Cerebellar cortex (tissue), 1 donor: ENCODE measurements at regions not wholly inside any gene's neighbourhood (a gene's known extent, or its start where the extent isn't known, plus 50 kb on each side); places are given as distances from the start of the nearest gene placed in this dataset.
"Not testable (repeated sequence)": the region's sequence is repeated elsewhere in the genome, so short reads cannot be mapped to it uniquely, and the experiment has no call there.

Source experiments
- DNase-seq: peaks from one replicate; pipeline ENCODE4 v3.0.0-alpha.2; 2015; ENCODE audit warnings: low spot score

DNA sequence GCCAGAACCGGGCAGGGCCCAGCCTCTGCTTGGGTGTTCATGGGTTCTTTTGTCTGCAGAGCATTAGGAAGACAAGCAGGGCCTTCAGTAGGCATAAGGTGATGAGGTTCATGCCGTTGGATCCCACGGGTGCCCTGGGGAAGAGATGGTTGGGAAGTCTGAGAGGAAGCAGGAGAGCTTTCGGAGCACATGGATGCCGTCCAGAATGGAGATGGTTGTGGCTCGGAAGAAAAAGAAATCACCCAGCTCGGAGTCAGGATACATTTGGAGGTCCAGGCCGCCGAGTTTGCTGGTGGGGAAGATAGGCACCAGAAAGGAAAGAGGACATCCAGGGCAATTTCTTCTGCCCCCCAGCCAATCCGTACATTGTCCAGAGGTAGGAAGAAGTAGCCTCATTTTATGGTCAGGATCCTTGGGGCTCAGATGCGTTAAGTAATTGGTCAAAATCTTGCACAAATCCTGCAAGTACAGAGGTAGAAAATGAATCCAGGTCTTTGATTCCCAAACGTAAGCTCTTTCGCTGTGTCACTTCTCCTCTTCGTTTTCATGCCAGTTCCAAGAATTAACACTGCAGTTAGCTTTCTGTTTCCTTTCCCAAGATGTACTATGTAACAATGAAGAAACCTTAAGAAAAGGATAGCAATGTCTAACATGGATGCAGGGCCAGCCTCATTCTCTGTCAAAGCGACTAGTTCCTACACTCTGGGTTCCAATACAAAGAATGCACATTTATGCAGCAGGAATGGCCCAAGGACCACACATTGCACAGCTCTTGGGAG is 147.8 kb upstream of the KLF6 start:
- no peak for DNase-seq

GRCh38 chr10:3931901-3932300 is 146.9 kb upstream of the KLF6 start:
- DNase-seq: no peak

- DNase-seq: no peak
These were observed 146.2 kb upstream of the KLF6 start for GRCh38 chr10:3931224-3931623.

DNA sequence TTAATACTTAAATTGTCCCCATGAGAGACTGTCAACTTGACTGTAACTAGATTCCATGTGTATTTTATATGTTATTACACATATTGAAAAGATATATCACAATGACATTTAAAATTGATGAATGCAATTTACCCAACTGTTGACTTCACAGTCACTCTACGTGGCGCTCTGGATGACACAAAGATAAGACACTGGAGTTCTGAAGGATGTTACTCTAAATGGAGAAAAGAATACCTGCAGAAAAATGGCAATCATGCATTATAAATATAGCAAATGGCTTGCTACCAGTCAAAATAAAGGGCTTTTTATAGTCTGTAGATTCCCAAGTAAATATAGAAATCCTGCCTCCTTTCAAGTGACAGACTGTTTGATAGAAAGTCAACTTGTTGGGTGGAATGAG is 143.6 kb upstream of the KLF6 start:
- no peak for DNase-seq

DNA sequence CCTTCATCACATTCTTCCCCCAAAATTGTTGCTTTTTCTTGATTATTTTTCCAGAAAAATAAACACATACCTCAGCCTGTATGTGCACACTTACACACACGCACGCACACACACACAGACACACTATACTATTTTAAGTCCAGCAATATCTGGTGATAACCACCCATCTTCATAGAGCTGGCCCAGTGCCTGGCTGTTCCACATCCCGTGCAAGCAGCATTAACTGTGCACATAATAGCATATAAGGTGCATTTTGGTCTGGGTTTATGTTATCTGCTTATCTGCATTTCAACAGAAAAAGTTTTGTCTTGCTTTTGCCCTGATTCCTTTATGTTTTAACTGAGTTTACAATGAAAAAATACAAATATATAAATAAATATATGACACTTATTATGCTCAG is 143.1 kb upstream of the KLF6 start:
- no peak for DNase-seq

DNA sequence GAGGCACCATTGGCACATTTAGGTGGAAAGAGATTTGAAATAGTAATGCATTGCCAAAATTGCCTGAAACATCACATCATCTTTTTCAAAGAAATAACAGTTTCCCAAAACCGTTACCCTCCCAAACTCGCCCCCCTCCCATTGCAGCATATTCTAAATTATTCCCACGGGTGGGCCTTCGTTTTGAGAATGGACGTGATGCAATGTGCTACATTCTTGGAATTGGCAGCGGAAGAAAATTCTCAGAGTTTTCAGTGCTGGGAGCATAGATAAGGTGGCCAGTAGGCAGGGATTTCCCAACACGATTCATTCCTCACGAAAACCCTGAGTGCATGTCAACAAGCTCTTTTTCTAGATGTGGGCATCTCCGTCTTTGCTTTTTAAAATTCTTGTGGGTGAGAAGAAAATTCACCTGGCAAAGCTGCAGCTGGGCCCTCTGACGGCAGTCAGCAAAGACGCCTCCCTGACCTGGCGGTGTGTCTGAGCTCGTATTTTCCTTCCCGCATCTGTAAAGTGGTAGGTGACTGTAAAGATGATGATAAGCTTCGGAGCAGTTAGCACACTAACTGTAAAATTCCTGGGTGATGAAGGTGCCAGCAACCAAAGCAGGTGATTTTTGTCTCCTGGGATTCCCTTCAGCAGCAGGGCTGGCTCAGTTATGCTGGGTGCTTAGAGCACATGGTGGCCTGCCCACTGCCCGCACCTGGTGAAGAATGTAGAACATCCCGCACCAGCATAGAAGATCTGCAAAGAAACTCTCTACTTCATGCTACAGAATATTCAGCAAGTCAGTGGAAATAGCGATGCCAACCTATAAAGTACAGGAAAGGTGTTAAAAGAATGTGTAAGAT is 141.9 kb upstream of the KLF6 start:
- no peak for DNase-seq

DNA sequence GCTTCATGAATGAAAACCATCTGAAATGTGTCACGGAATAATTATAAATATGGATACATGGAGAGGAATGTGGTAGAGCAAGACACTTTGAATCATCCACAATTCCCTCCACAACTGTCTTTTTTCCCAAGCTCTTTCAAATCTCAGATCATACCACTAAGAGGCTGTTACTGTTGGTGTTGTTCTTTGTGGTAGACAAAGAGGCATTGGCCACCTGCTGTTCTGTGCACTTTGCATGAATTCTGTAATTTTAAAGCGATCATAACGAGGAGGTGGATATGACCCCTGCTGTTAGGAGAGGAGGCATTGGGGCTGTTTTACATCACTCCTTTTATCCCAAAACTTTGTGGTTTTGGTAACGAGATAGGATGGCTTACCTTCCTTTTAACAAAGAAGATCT is 141.2 kb upstream of the KLF6 start:
- DNase-seq: no peak

GRCh38 chr10:3925184-3925583 is 140.2 kb upstream of the KLF6 start:
- DNase-seq: no peak

DNA sequence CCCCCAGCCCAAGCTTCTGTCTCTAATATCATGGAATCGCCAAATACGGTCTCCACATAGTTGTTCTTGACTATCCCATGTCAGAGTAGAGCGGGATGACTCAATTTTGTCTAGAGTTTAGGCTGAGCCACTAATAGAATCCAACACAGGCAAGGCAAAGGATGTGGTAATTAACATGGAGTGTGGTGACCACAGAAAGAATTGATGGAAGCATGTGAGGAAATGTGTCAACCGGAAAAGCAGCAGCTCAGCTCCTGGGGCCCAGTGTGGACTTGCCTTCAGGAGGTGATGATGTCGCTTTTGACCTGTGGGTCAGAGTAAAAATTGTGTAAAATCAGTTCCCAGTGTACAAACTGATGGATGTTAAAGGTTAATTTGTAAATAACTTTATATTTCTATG is 139.3 kb upstream of the KLF6 start:
- DNase-seq: no peak

- no peak for DNase-seq
These were observed 138.0 kb upstream of the KLF6 start for GRCh38 chr10:3923033-3923432.

GRCh38 chr10:3919709-3920308 is 134.8 kb upstream of the KLF6 start:
- no peak for DNase-seq

DNA sequence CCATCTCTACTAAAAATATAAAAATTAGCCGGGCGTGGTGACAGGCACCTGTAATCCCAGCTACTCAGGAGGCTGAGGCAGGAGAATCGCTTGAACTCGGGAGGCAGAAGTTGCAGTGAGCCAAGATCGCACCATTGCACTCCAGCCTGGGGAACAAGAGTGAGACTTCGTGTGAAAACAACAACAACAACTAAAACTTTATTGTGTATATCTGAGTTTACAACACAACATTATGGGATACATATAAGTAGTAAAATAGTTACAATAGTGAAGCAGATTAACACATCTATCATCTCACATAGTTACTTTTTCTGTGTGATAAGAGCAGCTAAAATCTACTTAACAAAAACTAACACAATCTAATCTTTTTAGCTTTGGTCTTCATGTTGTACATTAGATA is 132.4 kb upstream of the KLF6 start:
- not testable (repeated sequence) for DNase-seq

DNA sequence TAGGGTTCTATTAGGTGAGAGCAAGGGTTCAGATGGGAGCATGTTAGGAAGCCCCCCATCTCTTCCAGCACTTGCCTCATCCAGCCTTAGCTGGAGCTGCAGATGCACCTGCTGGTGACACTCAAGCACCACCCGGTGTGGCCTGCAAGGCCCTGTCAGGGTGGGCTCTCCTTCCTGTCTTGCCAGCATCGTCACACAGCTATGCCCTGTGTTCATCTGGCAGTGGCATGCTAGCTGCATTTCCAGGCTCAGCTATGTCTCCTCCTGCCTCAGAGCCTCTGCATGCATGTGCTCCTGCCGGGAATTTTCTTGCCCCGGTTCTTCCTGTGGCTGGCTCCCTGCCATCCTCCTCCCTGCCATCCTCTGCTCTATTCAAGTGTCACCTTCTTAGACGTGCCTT is 129.7 kb upstream of the KLF6 start:
- DNase-seq: no peak

DNA sequence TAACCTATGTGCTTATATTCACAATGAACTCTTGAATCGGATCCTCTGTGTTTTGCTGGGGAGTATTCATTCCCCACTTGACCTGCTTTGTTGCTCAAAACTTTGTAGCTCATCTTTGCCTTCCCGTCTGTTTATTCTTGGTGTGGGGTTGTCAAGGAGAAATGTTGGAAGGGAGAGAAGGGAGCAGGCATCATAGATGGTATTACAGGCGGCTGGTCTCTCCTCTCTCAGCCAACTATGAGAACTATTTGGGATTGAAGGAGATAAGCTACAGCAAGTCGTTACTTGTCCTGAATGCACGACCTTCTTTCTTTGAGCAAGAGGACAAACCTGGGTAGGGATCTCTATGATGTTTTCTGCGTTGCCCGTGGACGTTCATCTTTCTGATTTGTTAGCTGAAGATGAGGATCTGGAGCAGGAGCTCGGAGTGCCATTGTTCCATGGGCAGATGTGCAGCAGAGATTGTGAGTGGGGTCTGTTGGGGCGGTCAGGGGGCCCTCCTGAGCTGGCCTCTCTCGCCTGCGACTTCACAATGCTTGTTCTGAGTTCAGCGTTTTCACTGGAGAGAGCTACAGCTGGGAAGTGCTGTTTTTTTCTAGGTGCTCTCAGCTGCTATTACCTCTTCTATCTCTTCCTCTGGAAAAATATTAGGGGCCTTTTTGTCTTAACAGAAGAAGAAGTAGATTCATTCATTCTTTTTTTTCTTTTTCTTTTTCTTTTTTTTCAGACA is 126.9 kb upstream of the KLF6 start:
- no peak for DNase-seq

GRCh38 chr10:3911241-3911640 is 126.2 kb upstream of the KLF6 start:
- DNase-seq: no peak

GRCh38 chr10:3909339-3909738 is 124.3 kb upstream of the KLF6 start:
- DNase-seq: no peak

GRCh38 chr10:3908183-3908582 is 123.2 kb upstream of the KLF6 start:
- DNase-seq: no peak

DNA sequence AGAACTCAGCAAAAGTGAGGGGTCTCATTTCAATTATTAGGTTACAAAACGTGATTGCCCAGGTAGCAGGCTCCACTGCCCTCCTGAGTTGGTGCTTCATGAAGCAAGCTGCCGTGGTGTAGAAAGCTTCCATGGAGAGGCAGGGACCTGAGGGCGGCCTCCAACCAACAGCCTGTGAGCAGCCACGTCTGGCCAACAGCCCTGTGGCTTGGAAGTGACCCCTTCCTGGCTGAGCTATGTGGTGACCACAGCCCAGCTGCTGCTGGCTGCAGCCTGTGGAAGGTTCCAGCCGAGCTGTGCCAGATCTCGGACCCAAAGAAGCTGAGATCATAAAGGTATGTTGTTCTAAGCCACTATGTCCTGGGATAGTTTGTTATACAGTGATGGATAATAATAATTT is 122.5 kb upstream of the KLF6 start:
- no peak for DNase-seq

DNA sequence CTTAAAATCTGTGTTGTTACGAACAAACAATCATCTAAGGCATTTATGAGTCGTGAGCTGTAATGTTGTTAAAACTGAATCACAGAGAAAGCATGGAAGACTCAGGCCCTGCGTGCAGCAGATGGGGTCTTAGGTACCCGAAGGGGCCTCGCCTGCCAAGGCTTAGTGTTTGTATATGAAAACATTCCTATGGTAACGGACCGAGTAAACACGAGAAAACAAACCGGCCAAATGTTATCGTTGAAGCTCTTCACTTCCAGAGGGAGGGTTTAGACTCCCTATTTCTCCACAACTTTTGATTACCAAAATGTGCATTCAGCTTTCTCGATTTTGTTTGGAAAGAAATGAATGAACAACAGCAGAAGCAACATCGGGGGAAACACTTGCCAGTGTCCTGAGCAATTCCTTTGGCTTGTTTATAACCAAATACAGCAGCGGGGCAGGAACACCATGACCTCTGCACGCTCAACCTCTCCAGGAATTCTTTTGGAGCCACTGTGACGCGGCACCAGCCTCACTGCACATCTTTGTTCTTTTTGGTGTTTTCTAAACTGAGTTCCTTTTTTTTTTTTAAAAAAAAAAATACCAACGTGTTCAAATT is 121.6 kb upstream of the KLF6 start:
- no peak for DNase-seq

- DNase-seq: no peak
These were observed 119.5 kb upstream of the KLF6 start for GRCh38 chr10:3904419-3904960.

- no peak for DNase-seq
These were observed 117.9 kb upstream of the KLF6 start for GRCh38 chr10:3902809-3903410.
